ENCODE measurements at regions not wholly inside any gene's neighbourhood (a gene's known extent, or its start where the extent isn't known, plus 50 kb on each side); places are given as distances from the start of the nearest gene placed in this dataset.

- DNase-seq (ENCODE audit: low read depth): no peak
- TF ChIP-seq CTCF (conservative IDR thresholded peaks at IDR 0.05; ENCODE audit: low read depth, low read length): no peak
- no peak overlapping the region for H3K4me3 ChIP-seq (ENCODE audit: low read depth, low read length)
Observed at GRCh38 chr1:72516826-72517225, 234.5 kb upstream of the NEGR1 start.

- no peak overlapping the region for H3K4me3 ChIP-seq (ENCODE audit: low read depth, low read length)
- TF ChIP-seq CTCF (conservative IDR thresholded peaks at IDR 0.05; ENCODE audit: low read depth, low read length): no peak
- no peak for DNase-seq (ENCODE audit: low read depth)
Observed at GRCh38 chr1:72516264-72516663, 233.9 kb upstream of the NEGR1 start.

GRCh38 chr1:72498371-72498770 is 216.0 kb upstream of the NEGR1 start:
- peak; percentile 5 for DNase-seq (ENCODE audit: low read depth)
- H3K4me3 ChIP-seq (ENCODE audit: low read depth, low read length): no peak overlapping the region
- TF ChIP-seq CTCF (conservative IDR thresholded peaks at IDR 0.05; ENCODE audit: low read depth, low read length): no peak

- no peak for DNase-seq (ENCODE audit: low read depth)
- no peak for TF ChIP-seq CTCF (conservative IDR thresholded peaks at IDR 0.05; ENCODE audit: low read depth, low read length)
- H3K4me3 ChIP-seq (ENCODE audit: low read depth, low read length): no peak overlapping the region
Observed at GRCh38 chr1:72489801-72490200, 207.5 kb upstream of the NEGR1 start.

- DNase-seq (ENCODE audit: low read depth): no peak
- no peak for TF ChIP-seq CTCF (conservative IDR thresholded peaks at IDR 0.05; ENCODE audit: low read depth, low read length)
- H3K4me3 ChIP-seq (ENCODE audit: low read depth, low read length): no peak overlapping the region
Observed at GRCh38 chr1:72485801-72486200, 203.5 kb upstream of the NEGR1 start.

- no peak overlapping the region for H3K4me3 ChIP-seq (ENCODE audit: low read depth, low read length)
- TF ChIP-seq CTCF (conservative IDR thresholded peaks at IDR 0.05; ENCODE audit: low read depth, low read length): no peak
- DNase-seq (ENCODE audit: low read depth): no peak
Observed at GRCh38 chr1:72483846-72484357, 201.6 kb upstream of the NEGR1 start.

GRCh38 chr1:72482736-72483413 is 200.5 kb upstream of the NEGR1 start:
- DNase-seq (ENCODE audit: low read depth): no peak
- no peak overlapping the region for H3K4me3 ChIP-seq (ENCODE audit: low read depth, low read length)
- no peak for TF ChIP-seq CTCF (conservative IDR thresholded peaks at IDR 0.05; ENCODE audit: low read depth, low read length)
